HG03064 (cell line): ENCODE measurements at regions not wholly inside any gene's neighbourhood (a gene's known extent, or its start where the extent isn't known, plus 50 kb on each side); places are given as distances from the start of the nearest gene placed in this dataset.
"Not testable (repeated sequence)": the region's sequence is repeated elsewhere in the genome, so short reads cannot be mapped to it uniquely, and the experiment has no call there.

Experiments
- ATAC-seq: cut with Tn5 transposase; IDR thresholded peaks from one replicate; pipeline ENCODE4 v1.9.1; 2021; ENCODE audit warnings: low read depth; ENCODE audit not compliant: unreplicated experiment

- no peak for ATAC-seq
These were observed 1388.5 kb downstream of the ADGRL3 start for GRCh38 chr4:62588671-62589070.

DNA sequence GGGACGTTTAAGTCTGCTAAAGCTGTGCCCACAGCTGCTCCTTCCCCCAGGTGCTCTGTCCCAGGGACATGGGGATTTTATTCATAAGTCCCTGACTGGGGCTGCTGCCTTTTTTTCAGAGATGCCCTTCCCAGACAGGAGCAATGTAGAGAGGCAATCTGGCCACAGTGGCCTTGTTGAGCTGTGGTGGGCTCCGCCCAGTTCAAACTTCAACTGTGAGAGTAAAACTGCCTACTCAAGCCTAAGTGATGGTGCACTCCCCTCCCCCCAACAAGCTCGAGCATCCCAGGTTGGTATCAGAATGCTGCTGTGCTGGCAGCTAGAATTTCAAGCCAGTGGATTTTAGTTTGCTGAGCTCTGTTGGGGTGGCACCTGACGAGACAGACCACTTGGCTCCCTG lies 1371.4 kb downstream of the ADGRL3 start:
- ATAC-seq, result no peak

DNA sequence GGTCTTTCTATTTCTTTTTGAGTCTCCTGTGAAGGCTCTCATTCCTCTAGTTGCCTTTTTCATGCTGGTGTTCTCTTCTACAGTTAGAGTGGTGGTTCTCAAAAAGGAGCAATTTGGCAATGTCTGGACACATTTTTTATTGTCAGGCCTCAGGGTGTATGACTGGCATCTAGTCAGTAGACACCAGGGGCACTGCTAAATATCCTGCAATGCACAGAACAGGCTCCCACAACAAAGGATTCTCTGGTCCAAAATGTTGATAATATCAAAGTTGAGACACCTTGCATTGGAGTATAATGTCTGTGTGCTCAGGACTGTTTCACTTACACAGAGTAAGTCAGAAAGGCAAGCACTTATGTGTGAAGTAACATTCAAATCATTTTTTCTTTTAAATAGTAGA lies 1360.7 kb downstream of the ADGRL3 start:
- ATAC-seq, result no peak

- ATAC-seq, result no peak
These were observed 1350.0 kb downstream of the ADGRL3 start for GRCh38 chr4:62550121-62550520.

DNA sequence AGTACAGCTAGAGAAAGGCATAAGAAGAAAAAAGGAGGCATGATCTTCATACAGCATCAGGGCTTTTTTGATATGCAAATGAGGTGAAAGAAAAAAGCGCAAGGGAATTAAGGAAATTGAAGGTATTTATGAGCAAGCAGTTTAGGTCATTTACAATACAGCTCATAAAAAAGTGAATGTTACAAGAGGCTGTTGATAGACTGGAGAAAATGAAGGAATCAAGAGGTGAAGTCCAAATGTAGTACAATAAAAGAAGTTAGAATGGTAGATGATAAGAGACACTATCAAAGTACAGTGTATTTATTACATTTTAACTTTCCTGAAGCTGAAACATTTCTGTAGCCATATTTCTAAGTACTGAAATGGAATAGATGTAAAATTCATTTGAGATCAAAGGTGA lies 1349.5 kb downstream of the ADGRL3 start:
- ATAC-seq, result no peak

- ATAC-seq, result no peak
These were observed 1348.6 kb downstream of the ADGRL3 start for GRCh38 chr4:62548765-62549164.

DNA sequence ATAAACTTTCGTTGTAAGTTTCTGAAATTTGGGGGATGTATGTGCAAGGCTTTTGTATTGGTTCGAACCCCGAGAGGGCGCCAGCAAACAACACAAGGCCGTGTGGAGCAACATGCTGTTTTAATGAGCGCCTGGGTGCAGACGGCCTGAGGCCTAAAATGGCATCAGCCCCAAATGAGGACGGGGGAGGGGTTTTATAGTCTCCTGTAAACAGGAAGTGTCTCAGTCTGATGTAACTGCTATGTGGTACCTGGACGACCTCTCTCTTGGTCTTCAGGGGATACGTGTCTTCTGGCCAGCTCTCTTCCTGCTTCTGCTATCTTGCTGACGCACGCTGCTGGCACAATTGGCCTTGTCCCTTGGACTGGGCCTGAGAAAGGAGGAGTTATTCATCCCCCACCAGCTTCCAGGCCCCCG lies 1348.0 kb downstream of the ADGRL3 start:
- no peak for ATAC-seq

DNA sequence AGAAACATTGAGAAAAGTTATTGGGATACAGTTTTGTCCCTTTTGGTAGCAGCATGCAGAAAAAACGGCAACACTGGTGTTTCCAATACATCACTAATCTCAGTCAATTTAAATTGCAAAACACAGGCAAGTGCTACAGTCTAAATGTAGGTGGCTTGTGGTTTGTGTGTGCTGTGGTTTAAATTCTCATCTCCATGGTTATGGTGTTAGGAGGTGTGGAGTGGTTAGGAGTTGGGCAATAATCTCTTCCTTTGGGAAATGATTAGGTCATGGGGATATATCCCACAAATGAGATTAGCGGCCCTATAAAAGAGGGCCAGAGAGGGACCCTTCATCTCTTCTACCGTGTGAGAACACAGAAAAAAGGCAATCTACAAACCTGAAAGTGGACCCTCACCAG lies 1344.3 kb downstream of the ADGRL3 start:
- ATAC-seq, result no peak

- ATAC-seq, result no peak
These were observed 1342.9 kb downstream of the ADGRL3 start for GRCh38 chr4:62543002-62543401.

- ATAC-seq, result no peak
These were observed 1333.4 kb downstream of the ADGRL3 start for GRCh38 chr4:62533573-62533972.

GRCh38 chr4:62531731-62532130 lies 1331.6 kb downstream of the ADGRL3 start:
- no peak for ATAC-seq

DNA sequence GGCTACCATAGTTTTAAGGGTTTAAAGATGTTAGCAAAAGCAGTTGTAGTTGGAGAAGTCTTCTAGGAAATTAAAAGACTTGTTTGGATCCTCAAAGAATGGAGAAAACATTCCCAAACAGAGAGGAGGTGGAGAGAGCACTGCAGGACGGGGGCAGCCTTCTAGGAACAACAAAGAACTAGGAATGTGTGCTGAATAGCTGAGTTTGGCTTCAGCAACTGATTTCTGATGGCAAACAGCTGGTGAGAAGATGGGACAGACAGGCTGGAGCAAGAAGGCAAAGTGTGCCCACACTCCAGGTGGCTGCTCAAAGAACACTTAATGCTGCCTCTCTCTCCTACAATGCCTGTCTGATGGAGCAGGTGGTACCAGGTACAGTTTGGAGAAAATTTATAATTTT lies 1331.1 kb downstream of the ADGRL3 start:
- no peak for ATAC-seq

DNA sequence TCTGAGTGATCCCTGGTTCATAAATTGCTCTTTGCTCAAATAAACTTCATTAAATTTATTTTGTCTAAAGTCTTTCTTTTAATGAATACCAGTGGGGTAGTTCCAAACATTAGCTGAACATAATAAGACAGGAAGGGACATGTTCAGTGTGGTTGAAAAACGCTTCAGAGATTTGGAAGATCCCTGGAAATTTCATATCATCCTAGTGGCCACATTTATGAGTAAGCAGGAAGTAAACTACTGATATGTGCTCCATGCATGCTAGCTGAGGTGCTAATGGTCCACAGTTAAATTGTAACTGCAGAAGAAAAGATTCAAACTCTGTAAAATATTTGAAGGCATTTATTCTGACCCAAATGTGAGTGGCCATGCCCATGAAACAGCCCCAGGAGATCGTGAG lies 1328.7 kb downstream of the ADGRL3 start:
- ATAC-seq, result no peak

- ATAC-seq, result no peak
These were observed 1326.5 kb downstream of the ADGRL3 start for GRCh38 chr4:62526671-62527070.

DNA sequence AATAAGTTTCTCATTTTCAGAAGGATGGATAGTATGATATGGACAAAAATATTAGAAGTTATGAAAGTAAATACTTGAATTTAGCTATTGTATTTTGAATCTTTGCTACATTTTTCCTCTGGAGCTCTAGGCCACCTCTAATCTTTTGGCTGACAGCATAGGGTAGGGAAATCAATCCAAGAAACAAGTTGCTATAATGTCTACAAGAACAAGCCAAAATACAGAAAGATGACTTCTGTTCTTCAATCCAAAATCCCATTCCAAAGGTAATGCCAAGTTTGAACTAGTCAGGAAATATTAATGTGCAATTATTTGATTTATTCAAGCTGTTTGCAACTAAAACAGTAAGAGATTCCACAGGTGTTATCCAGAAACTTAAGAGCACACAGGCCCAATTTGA lies 1323.1 kb downstream of the ADGRL3 start:
- ATAC-seq, result no peak

DNA sequence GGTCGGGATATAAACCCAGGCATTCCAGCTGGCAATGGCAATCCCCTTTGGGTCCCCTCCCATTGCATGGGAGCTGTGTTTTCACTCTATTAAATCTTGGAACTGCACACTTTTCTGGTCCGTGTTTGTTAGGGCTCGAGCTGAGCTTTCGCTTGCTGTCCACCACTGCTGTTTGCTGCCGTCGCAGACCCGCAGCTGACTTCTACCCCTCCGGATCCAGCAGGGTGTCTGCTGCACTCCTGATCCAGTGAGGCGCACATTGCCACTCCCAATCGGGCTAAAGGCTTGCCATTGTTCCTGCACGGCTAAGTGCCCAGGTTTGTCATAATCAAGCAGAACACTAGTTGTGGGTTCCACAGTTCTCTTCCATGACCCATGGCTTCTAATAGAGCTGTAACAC lies 1322.1 kb downstream of the ADGRL3 start:
- ATAC-seq, result no peak

DNA sequence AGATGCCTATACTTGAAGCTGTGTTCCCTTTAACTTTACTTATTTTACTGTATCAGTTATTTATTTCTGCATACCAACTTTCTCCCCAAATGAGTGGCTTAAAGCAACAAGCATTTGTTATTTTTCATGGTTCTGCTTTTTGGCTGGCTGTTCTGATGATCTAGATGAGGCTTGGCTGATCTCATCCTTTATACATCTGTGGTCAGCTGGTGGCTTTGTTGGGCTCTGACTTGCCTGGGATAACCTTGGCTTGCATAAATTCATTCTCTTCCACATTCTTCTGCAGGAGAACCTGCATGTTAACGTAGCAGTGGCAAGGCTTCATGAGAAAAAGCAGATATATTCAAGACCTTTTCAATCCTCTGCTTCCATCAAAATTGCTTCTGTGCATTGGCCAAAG lies 1317.6 kb downstream of the ADGRL3 start:
- ATAC-seq, result no peak

DNA sequence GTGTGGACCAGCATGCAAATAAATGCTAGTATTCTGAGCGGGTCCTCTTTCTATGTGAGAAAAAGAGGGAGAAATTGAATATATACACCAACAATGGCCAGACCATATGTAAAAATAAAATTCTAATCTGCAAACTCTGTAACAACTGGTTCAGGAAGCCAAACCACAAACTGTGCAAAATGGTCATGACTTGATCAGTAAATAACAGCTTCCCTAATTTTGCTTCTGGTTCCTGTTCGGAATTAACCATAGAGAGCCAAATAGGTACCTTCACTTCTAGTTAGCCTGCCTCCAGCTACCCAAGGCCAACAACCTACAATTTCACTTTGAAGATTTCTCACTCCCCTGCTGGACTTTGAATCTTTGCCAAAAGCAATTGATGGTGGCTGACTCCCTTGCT lies 1313.2 kb downstream of the ADGRL3 start:
- no peak for ATAC-seq

DNA sequence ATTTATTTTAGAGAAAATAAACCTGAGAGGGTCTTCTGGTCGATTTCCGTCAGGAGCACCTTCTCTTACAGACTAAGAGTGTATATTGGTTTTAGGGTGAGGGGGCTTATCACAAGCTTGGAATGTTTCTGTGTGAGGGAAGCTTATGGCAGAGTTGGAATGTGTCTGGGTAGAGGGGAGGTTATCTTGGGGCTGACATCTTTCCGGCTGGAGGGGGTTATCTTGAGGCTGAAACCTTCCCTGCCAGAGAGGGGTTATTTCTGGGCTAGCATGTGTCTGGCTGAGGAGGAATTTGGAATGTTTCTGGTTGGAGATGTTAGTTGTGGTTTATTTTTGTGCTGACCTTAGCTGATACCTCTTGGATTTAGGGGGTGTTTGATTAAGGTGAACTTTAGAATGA lies 1312.1 kb downstream of the ADGRL3 start:
- ATAC-seq, result no peak

DNA sequence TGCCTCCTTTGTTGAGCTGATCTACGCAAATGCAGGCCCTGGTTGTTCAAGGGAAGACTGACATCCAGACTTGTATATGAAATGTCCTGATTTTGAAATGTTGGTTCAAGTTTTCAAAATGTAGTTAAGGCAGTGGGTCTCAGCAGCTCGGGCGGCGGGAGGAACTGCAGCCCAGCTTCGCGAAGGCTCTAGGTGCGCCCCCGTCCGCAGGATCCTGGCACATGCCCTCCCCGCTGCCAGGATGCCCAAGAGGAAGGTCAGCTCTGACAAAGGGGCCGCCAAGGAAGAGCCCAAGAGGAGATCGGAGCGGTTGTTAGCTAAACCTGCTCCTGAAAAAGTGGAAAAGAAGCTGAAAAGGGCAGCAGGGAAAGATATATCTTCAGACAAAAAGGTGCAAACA lies 1310.1 kb downstream of the ADGRL3 start:
- ATAC-seq, result no peak

DNA sequence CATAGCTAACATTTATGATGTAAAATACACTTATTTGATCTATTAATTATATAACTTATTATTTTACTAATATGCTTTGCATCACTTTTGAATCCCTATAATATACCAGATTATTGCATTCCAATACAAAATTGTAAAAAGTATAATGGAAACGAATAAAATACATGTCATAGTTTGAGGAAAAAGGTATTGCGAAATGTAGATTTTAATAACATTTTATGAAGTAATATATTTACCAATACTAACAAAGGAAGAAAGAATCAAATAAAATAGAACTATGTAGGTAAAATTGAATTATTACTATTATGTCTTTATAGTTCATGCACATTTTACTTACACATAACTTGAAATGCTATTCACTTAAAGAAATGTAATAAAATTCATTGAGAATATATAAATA lies 1300.2 kb downstream of the ADGRL3 start:
- no peak for ATAC-seq

GRCh38 chr4:62495032-62495431 lies 1294.9 kb downstream of the ADGRL3 start:
- no peak for ATAC-seq

DNA sequence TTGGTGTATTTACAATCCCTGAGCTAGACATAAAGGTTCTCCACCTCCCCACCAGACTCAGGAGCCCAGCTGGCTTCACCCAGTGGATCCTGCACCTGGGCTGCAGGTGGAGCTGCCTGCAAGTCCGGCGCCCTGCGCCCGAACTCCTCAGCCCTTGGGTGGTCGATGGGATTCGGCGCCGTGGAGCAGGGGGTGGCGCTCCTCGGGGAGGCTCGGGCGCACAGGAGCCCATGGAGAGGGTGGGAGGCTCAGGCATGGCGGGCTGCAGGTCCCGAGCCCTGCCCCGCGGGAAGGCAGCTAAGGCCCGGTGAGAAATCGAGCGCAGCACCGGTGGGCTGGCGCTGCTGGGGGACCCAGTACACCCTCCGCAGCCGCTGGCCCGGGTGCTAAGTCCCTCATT lies 1291.6 kb downstream of the ADGRL3 start:
- not testable (repeated sequence) for ATAC-seq

GRCh38 chr4:62490635-62491034 lies 1290.5 kb downstream of the ADGRL3 start:
- no peak for ATAC-seq
